Right renal pelvis (tissue), 4 donors: ENCODE measurements at regions not wholly inside any gene's neighbourhood (a gene's known extent, or its start where the extent isn't known, plus 50 kb on each side); places are given as distances from the start of the nearest gene placed in this dataset.
"Not testable (repeated sequence)": the region's sequence is repeated elsewhere in the genome, so short reads cannot be mapped to it uniquely, and the experiment has no call there.

Experiments used
- DNase-seq, 4 donors: peaks; one replicate each; pipeline ENCODE4 v3.0.0-alpha.2; 2013; ENCODE audit warnings: low read depth in 4 of 4, low spot score in 3 of 4, missing footprints in 1 of 4

DNA sequence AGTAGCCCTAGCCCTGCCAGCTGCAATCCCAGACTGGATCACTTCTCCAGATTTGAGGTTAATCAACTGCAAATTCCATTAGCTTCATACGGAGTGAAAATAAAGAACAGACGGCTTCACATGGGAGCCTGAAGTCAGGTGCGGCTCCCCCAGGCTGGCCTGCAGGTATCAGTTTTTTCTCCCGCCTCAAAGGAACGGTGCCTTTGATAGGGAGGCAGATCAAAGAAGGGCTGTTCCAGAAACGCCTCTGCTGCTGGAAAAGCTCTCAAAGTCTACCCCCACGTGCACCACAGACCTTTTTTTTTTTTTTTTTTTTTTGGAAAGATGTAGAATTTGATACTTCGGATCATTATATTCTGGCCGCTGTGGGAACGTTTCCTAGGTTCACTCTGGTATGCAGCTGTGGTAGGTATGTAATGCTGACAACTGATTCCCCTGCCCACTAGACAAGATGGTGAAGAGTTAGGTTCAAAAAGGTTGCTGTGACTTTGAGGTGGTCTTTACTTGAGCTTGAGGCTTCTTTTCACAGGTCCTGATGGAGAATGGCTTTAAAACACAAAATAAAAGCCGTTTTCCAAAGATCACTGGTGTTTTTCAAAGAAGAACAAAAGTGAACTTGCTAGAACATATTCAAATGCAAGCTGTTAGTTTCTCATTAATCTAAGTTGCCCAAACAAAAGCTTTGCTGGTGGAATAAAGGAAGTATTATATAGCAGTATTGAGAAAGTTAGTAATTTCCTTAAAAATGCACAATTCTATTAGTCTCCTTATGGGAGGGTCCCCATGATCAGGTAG, 189.0 kb upstream of the NFIA start:
- no peak for DNase-seq

DNA sequence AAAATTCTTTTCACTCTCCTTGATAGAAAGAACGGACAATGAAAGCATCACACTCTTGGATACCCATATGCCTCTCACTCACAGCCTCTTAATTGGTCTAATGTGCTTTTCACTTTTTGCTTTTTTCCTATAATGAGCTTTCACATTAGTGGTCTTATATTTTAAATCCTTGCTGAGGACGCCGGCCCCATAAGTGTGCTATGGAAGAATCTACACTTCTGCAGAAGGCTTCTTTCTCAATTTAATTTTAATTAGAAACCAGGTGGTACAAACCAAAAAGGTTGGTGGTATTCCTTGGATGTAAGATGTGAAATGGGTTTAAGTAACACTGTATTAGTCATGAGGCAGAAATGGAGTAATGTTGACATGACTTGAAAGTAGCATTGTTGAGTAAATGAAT, 190.6 kb upstream of the NFIA start:
- DNase-seq, result no peak

GRCh38 chr1:60891281-60891680, 191.1 kb upstream of the NFIA start:
- no peak for DNase-seq

GRCh38 chr1:60890664-60891063, 191.7 kb upstream of the NFIA start:
- DNase-seq, result no peak

- no peak for DNase-seq
These were observed 192.7 kb upstream of the NFIA start for GRCh38 chr1:60889709-60890108.

- DNase-seq, result no peak
These were observed 194.2 kb upstream of the NFIA start for GRCh38 chr1:60888126-60888525.

GRCh38 chr1:60886793-60887331, 195.5 kb upstream of the NFIA start:
- no peak for DNase-seq

DNA sequence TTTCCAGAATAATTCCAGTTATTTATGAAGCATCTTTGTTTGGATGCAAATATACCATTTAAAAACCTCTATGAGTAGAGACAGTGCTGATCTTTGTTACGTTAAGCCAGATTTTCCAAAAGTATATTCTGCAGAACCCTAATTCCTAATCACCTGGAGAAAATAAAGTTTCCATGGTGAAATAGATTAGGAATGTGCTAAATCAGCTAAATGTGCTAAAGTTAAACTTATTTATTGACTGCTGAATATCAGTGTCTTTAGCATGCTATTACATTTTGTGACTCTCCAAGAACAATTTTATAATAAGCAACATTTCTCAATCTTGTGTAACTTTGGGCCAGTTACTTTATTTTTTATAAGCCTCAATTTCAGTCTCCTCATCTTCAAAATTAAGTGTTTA, 196.3 kb upstream of the NFIA start:
- DNase-seq, result no peak

- no peak for DNase-seq
These were observed 202.2 kb upstream of the NFIA start for GRCh38 chr1:60880202-60880601.

DNA sequence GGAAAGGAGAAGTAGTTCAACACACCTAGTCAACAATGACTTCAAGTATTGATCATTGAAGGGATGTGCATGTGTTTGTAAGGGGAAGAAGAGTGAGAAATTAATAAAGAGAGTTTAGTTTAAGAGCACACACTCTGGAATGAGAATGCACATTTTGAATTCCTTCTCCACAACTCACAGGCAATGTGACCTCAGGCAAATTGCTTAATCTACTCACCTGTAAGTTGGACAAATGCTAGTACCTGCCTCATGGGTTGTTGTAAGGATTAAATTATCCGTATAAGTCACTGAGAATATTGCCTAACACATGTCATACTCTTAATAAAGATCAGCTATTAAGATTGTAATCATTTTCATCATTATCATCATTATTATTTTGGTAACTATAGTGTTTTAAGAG, 204.0 kb upstream of the NFIA start:
- DNase-seq, result no peak

DNA sequence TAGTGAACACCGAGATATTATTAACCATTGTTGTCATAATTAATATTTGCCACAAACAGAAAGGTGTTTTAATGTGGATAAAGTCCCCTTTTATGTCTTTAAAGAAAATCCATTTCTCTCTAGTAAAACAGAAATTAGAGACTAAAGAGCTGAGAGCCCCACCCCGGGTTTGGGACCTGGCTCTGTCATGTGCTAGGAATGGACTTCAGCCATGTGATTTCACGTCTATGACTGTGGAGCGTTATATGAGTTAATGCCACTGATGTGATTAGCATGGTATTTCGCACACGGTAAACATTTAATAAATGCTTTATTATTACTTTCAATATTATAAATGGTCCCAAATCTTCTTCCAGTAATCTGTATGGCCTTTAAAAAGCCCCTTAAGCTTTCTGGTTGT, 205.0 kb upstream of the NFIA start:
- no peak for DNase-seq

DNA sequence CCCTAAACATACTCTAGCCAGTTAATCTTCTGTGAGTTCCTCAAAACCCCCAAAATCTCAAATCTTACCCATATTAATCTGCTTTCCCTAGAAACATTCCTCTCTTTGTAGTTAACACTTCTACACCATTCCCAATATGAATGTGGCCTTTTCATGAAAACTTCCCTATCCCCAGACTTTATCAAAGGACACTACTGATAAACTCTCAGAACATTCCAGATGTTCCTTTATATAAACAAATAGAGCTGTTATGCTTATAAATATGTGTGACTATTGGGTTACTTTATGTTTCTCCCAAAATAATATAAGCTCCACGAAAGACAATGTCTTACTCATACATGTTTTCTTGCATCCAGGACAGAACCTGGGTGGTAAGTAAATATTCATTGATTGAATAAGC, 205.4 kb upstream of the NFIA start:
- no peak for DNase-seq

- DNase-seq, result no peak
These were observed 207.2 kb upstream of the NFIA start for GRCh38 chr1:60875138-60875537.

GRCh38 chr1:60874718-60875117, 207.6 kb upstream of the NFIA start:
- no peak for DNase-seq

GRCh38 chr1:60873396-60873795, 209.0 kb upstream of the NFIA start:
- DNase-seq, result not testable (repeated sequence)

GRCh38 chr1:60872426-60873054, 209.8 kb upstream of the NFIA start:
- DNase-seq, result no peak

DNA sequence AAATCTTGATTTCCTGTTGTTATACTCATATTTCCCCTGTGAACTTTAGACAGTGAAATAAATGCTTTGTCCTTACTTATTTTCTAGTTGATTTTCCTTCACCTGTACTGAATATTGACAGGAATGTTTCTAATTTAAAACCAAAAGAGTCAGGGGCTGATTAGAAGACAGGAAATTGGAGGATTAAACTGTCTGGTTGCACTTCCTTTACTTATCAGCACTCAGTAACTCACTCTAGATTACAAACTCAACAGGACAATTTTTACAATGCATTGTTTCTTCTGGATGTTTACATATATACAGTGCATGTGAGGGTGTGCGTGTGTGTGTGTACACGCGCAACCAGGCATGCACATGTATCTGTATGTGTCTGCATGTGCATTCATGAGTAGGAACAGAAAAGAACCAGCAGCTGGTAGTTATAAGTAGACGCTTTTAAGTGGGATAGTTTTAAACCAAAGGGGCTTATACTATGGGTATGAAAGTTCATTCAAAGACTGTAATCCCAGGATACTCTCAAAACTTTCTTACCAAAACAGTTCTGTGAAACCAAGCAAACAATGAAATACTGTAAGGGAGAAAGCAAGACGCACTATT, 212.0 kb upstream of the NFIA start:
- DNase-seq, result no peak

GRCh38 chr1:60868901-60869663, 213.3 kb upstream of the NFIA start:
- DNase-seq, result no peak

DNA sequence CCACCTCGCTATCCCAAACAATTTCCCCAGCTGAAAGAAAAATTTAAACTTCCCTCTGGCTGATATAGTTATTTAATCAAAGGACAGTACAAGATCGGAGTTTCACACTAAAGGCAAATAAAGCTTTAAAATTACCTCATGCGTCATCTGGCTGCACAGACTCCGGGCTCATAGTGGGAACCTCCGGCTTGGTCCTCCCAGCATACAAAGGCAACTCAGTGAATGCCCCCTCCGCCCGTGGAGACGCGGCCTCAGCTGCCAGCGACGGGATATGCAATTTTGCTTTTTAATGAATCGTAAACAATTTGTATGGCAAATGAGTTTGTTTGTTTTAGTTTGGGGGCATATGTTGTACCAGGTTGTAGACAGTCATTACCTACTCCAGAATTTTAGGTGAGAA, 214.6 kb upstream of the NFIA start:
- DNase-seq, result no peak

- DNase-seq, result no peak
These were observed 215.3 kb upstream of the NFIA start for GRCh38 chr1:60866917-60867531.
